ENCODE measurements at regions not wholly inside any gene's neighbourhood (a gene's known extent, or its start where the extent isn't known, plus 50 kb on each side); places are given as distances from the start of the nearest gene placed in this dataset.

- no peak for DNase-seq
- Histone ChIP-seq H3K27me3 (ENCODE audit: control insufficient read depth in 1 of 2, insufficient read depth in 1 of 2, low read length in 2 of 2) (no peaks in the 10 kb centered on the region), H3K14ac (ENCODE audit: low read length in 2 of 2) (no peak overlapping the region), H2BK12ac (ENCODE audit: low read length in 2 of 2) (no peak overlapping the region), H4K91ac (ENCODE audit: low read length) (no peak overlapping the region), H3K4me3 (ENCODE audit: insufficient read depth in 1 of 2, low read depth in 1 of 2, low read length in 2 of 2) (no peak overlapping the region), H3K4ac (ENCODE audit: low read depth in 1 of 2, low read length in 2 of 2) (no peak overlapping the region), H2AK5ac (ENCODE audit: low read length, severe bottlenecking) (no peak overlapping the region), H4K8ac (ENCODE audit: low read length) (no peak overlapping the region), H2AFZ (ENCODE audit: low read depth, low read length) (no peak overlapping the region), H3K23ac (ENCODE audit: low read length in 2 of 2) (no peak overlapping the region), H2BK120ac (ENCODE audit: low read depth, low read length) (no peak overlapping the region), H3K4me1 (ENCODE audit: control insufficient read depth, insufficient read depth, low read depth, low read length) (no peaks in the 10 kb centered on the region), H2BK5ac (ENCODE audit: low read depth, low read length, poor library complexity, severe bottlenecking) (no peak overlapping the region), H2BK15ac (ENCODE audit: low read depth, poor library complexity, severe bottlenecking) (no peak overlapping the region), H3K27ac (ENCODE audit: low read length, poor library complexity, severe bottlenecking) (no peak overlapping the region), H3K18ac (ENCODE audit: low read depth in 1 of 2, low read length in 2 of 2) (no peak overlapping the region), H3K9me3 (ENCODE audit: control insufficient read depth, low read length) (peaks cover 3% of the 10 kb centered on the region), H3K36me3 (ENCODE audit: control insufficient read depth in 1 of 2, insufficient read depth in 2 of 2, low read depth in 1 of 2, low read length in 2 of 2) (no peaks in the 10 kb centered on the region), H3K9ac (ENCODE audit: low read length) (no peak overlapping the region), H3K4me2 (ENCODE audit: low read length, poor library complexity, severe bottlenecking) (no peak overlapping the region), H3K79me1 (replicated peaks; ENCODE audit: low read length, poor library complexity, severe bottlenecking) (no peaks in the 10 kb centered on the region)
These were observed 825.2 kb downstream of the METTL4 start for GRCh38 chr18:1746131-1746530.

- Histone ChIP-seq H3K14ac (ENCODE audit: low read length in 2 of 2) (no peak overlapping the region), H4K8ac (ENCODE audit: low read length) (no peak overlapping the region), H2BK120ac (ENCODE audit: low read depth, low read length) (no peak overlapping the region), H3K18ac (ENCODE audit: low read depth in 1 of 2, low read length in 2 of 2) (no peak overlapping the region), H2AFZ (ENCODE audit: low read depth, low read length) (no peak overlapping the region), H3K4me3 (ENCODE audit: insufficient read depth in 1 of 2, low read depth in 1 of 2, low read length in 2 of 2) (no peak overlapping the region), H3K4me1 (ENCODE audit: control insufficient read depth, insufficient read depth, low read depth, low read length) (no peaks in the 10 kb centered on the region), H3K23ac (ENCODE audit: low read length in 2 of 2) (no peak overlapping the region), H2BK12ac (ENCODE audit: low read length in 2 of 2) (no peak overlapping the region), H2BK5ac (ENCODE audit: low read depth, low read length, poor library complexity, severe bottlenecking) (no peak overlapping the region), H3K4ac (ENCODE audit: low read depth in 1 of 2, low read length in 2 of 2) (no peak overlapping the region), H3K4me2 (ENCODE audit: low read length, poor library complexity, severe bottlenecking) (no peak overlapping the region), H3K36me3 (ENCODE audit: control insufficient read depth in 1 of 2, insufficient read depth in 2 of 2, low read depth in 1 of 2, low read length in 2 of 2) (no peaks in the 10 kb centered on the region), H3K9me3 (ENCODE audit: control insufficient read depth, low read length) (peaks cover 3% of the 10 kb centered on the region), H3K79me1 (replicated peaks; ENCODE audit: low read length, poor library complexity, severe bottlenecking) (no peaks in the 10 kb centered on the region), H2BK15ac (ENCODE audit: low read depth, poor library complexity, severe bottlenecking) (no peak overlapping the region), H3K9ac (ENCODE audit: low read length) (no peak overlapping the region), H4K91ac (ENCODE audit: low read length) (no peak overlapping the region), H3K27ac (ENCODE audit: low read length, poor library complexity, severe bottlenecking) (no peak overlapping the region), H2AK5ac (ENCODE audit: low read length, severe bottlenecking) (no peak overlapping the region), H3K27me3 (ENCODE audit: control insufficient read depth in 1 of 2, insufficient read depth in 1 of 2, low read length in 2 of 2) (no peaks in the 10 kb centered on the region)
- WGBS: no CpG with 5 or more reads among the region's 1 CpG
- DNase-seq: no peak
These were observed 820.1 kb downstream of the METTL4 start for GRCh38 chr18:1751249-1751648.

GRCh38 chr18:1760901-1761300, 810.4 kb downstream of the METTL4 start:
- no peak overlapping the region for H3K9ac ChIP-seq (ENCODE audit: low read length)
- no peak overlapping the region for H3K18ac ChIP-seq (ENCODE audit: low read depth in 1 of 2, low read length in 2 of 2)
- H3K14ac ChIP-seq (ENCODE audit: low read length in 2 of 2): no peak overlapping the region
- H3K79me1 ChIP-seq (replicated peaks; ENCODE audit: low read length, poor library complexity, severe bottlenecking): no peaks in the 10 kb centered on the region
- no peak overlapping the region for H4K91ac ChIP-seq (ENCODE audit: low read length)
- no peak overlapping the region for H2AFZ ChIP-seq (ENCODE audit: low read depth, low read length)
- H3K4me1 ChIP-seq (ENCODE audit: control insufficient read depth, insufficient read depth, low read depth, low read length): no peaks in the 10 kb centered on the region
- no peak overlapping the region for H3K23ac ChIP-seq (ENCODE audit: low read length in 2 of 2)
- H3K4me3 ChIP-seq (ENCODE audit: insufficient read depth in 1 of 2, low read depth in 1 of 2, low read length in 2 of 2): no peak overlapping the region
- H2BK15ac ChIP-seq (ENCODE audit: low read depth, poor library complexity, severe bottlenecking): no peak overlapping the region
- no peaks in the 10 kb centered on the region for H3K27me3 ChIP-seq (ENCODE audit: control insufficient read depth in 1 of 2, insufficient read depth in 1 of 2, low read length in 2 of 2)
- H2BK120ac ChIP-seq (ENCODE audit: low read depth, low read length): no peak overlapping the region
- H3K27ac ChIP-seq (ENCODE audit: low read length, poor library complexity, severe bottlenecking): no peak overlapping the region
- DNase-seq: no peak
- H3K4ac ChIP-seq (ENCODE audit: low read depth in 1 of 2, low read length in 2 of 2): no peak overlapping the region
- H2BK12ac ChIP-seq (ENCODE audit: low read length in 2 of 2): no peak overlapping the region
- WGBS: no CpG with 5 or more reads among the region's 3 CpGs
- no peak overlapping the region for H3K4me2 ChIP-seq (ENCODE audit: low read length, poor library complexity, severe bottlenecking)
- no peak overlapping the region for H2BK5ac ChIP-seq (ENCODE audit: low read depth, low read length, poor library complexity, severe bottlenecking)
- H3K9me3 ChIP-seq (ENCODE audit: control insufficient read depth, low read length): peaks cover 3% of the 10 kb centered on the region
- no peaks in the 10 kb centered on the region for H3K36me3 ChIP-seq (ENCODE audit: control insufficient read depth in 1 of 2, insufficient read depth in 2 of 2, low read depth in 1 of 2, low read length in 2 of 2)
- no peak overlapping the region for H4K8ac ChIP-seq (ENCODE audit: low read length)
- H2AK5ac ChIP-seq (ENCODE audit: low read length, severe bottlenecking): no peak overlapping the region

- H3K14ac ChIP-seq (ENCODE audit: low read length in 2 of 2): no peak overlapping the region
- no peak overlapping the region for H3K4me3 ChIP-seq (ENCODE audit: insufficient read depth in 1 of 2, low read depth in 1 of 2, low read length in 2 of 2)
- H2BK12ac ChIP-seq (ENCODE audit: low read length in 2 of 2): no peak overlapping the region
- H3K4ac ChIP-seq (ENCODE audit: low read depth in 1 of 2, low read length in 2 of 2): no peak overlapping the region
- H2AK5ac ChIP-seq (ENCODE audit: low read length, severe bottlenecking): no peak overlapping the region
- H3K79me1 ChIP-seq (replicated peaks; ENCODE audit: low read length, poor library complexity, severe bottlenecking): no peaks in the 10 kb centered on the region
- no peak overlapping the region for H2AFZ ChIP-seq (ENCODE audit: low read depth, low read length)
- no peak overlapping the region for H3K27ac ChIP-seq (ENCODE audit: low read length, poor library complexity, severe bottlenecking)
- no peaks in the 10 kb centered on the region for H3K36me3 ChIP-seq (ENCODE audit: control insufficient read depth in 1 of 2, insufficient read depth in 2 of 2, low read depth in 1 of 2, low read length in 2 of 2)
- no peak overlapping the region for H3K23ac ChIP-seq (ENCODE audit: low read length in 2 of 2)
- H2BK120ac ChIP-seq (ENCODE audit: low read depth, low read length): no peak overlapping the region
- DNase-seq: no peak
- H3K18ac ChIP-seq (ENCODE audit: low read depth in 1 of 2, low read length in 2 of 2): no peak overlapping the region
- H4K8ac ChIP-seq (ENCODE audit: low read length): no peak overlapping the region
- H4K91ac ChIP-seq (ENCODE audit: low read length): no peak overlapping the region
- H3K4me2 ChIP-seq (ENCODE audit: low read length, poor library complexity, severe bottlenecking): no peak overlapping the region
- no peaks in the 10 kb centered on the region for H3K4me1 ChIP-seq (ENCODE audit: control insufficient read depth, insufficient read depth, low read depth, low read length)
- no peak overlapping the region for H3K9ac ChIP-seq (ENCODE audit: low read length)
- no peaks in the 10 kb centered on the region for H3K9me3 ChIP-seq (ENCODE audit: control insufficient read depth, low read length)
- H2BK15ac ChIP-seq (ENCODE audit: low read depth, poor library complexity, severe bottlenecking): no peak overlapping the region
- 40% methylated on average over 1 of the region's 1 CpG for WGBS
- H2BK5ac ChIP-seq (ENCODE audit: low read depth, low read length, poor library complexity, severe bottlenecking): no peak overlapping the region
- no peaks in the 10 kb centered on the region for H3K27me3 ChIP-seq (ENCODE audit: control insufficient read depth in 1 of 2, insufficient read depth in 1 of 2, low read length in 2 of 2)
These were observed 797.0 kb downstream of the METTL4 start for GRCh38 chr18:1774261-1774660.
